Mesenchymal stem cell (in vitro differentiated cells and primary cell): ENCODE measurements at regions not wholly inside any gene's neighbourhood (a gene's known extent, or its start where the extent isn't known, plus 50 kb on each side); places are given as distances from the start of the nearest gene placed in this dataset.

Experiments
- DNase-seq: peaks from one replicate; pipeline ENCODE4 v3.0.0-alpha.2; 2013
- H2AFZ ChIP-seq: one replicate; pipeline ENCODE4 v1.6.1; 2013; ENCODE audit warnings: low read depth, mild to moderate bottlenecking, control low read depth, inconsistent platforms, low read length, moderate library complexity
- H2AK5ac ChIP-seq: 2 replicates; pipeline ENCODE4 v1.6.1; 2013; ENCODE audit warnings: low read length, moderate library complexity, mild to moderate bottlenecking, inconsistent platforms; ENCODE audit not compliant: severe bottlenecking
- H2BK120ac ChIP-seq: one replicate; pipeline ENCODE4 v1.6.1; 2013; ENCODE audit warnings: low read depth, mild to moderate bottlenecking, inconsistent platforms, low read length, moderate library complexity
- H2BK12ac ChIP-seq, 2 experiments: one replicate each; pipeline ENCODE4 v1.6.1; 2013; ENCODE audit warnings: inconsistent platforms in 2 of 2, low read length in 2 of 2, mild to moderate bottlenecking in 2 of 2, moderate library complexity in 2 of 2, control low read depth in 1 of 2
- H2BK15ac ChIP-seq: one replicate; pipeline ENCODE4 v1.6.1; 2013; ENCODE audit warnings: mild to moderate bottlenecking, low read depth, inconsistent platforms; ENCODE audit not compliant: poor library complexity, severe bottlenecking
- H2BK5ac ChIP-seq: 2 replicates; pipeline ENCODE4 v1.6.1; 2013; ENCODE audit warnings: low read depth, mild to moderate bottlenecking, low read length, control low read depth, inconsistent platforms; ENCODE audit not compliant: poor library complexity, severe bottlenecking
- H3K14ac ChIP-seq, 2 experiments: one replicate each; pipeline ENCODE4 v1.6.1; 2013; ENCODE audit warnings: inconsistent platforms in 2 of 2, low read length in 2 of 2, control low read depth in 1 of 2, mild to moderate bottlenecking in 1 of 2, moderate library complexity in 1 of 2
- H3K18ac ChIP-seq, 2 experiments: one replicate each; pipeline ENCODE4 v1.6.1; 2013; ENCODE audit warnings: inconsistent platforms in 2 of 2, low read length in 2 of 2, control low read depth in 1 of 2, low read depth in 1 of 2, mild to moderate bottlenecking in 1 of 2
- H3K23ac ChIP-seq, 2 experiments: one replicate each; pipeline ENCODE4 v1.6.1; 2013; ENCODE audit warnings: inconsistent platforms in 2 of 2, low read length in 2 of 2, mild to moderate bottlenecking in 2 of 2, moderate library complexity in 2 of 2, control low read depth in 1 of 2
- H3K27ac ChIP-seq: 2 replicates; pipeline ENCODE4 v1.5.1; 2013; ENCODE audit warnings: mild to moderate bottlenecking, moderate library complexity, low read length, control low read depth, inconsistent platforms; ENCODE audit not compliant: poor library complexity, severe bottlenecking
- H3K27me3 ChIP-seq, 2 experiments: 2 replicates each; pipeline versions ENCODE4 v1.6.1 to v1.7.0; 2013; ENCODE audit warnings: low read length in 2 of 2, mild to moderate bottlenecking in 2 of 2, moderate library complexity in 2 of 2, control low read depth in 1 of 2, inconsistent platforms in 1 of 2; ENCODE audit not compliant: control insufficient read depth in 1 of 2, insufficient read depth in 1 of 2
- H3K36me3 ChIP-seq, 2 experiments: 2 replicates each; pipeline versions ENCODE4 v1.6.1 to v1.7.0; 2013; ENCODE audit warnings: low read length in 2 of 2, control low read depth in 1 of 2, inconsistent platforms in 1 of 2, low read depth in 1 of 2, mild to moderate bottlenecking in 1 of 2; ENCODE audit not compliant: insufficient read depth in 2 of 2, control insufficient read depth in 1 of 2
- H3K4ac ChIP-seq, 2 experiments: one replicate each; pipeline ENCODE4 v1.6.1; 2013; ENCODE audit warnings: inconsistent platforms in 2 of 2, low read length in 2 of 2, mild to moderate bottlenecking in 2 of 2, moderate library complexity in 2 of 2, control low read depth in 1 of 2, low read depth in 1 of 2
- H3K4me1 ChIP-seq: 2 replicates; pipeline ENCODE4 v1.6.1; 2013; ENCODE audit warnings: low read depth, low read length, control low read depth; ENCODE audit not compliant: control insufficient read depth, insufficient read depth
- H3K4me2 ChIP-seq: 2 replicates; pipeline ENCODE4 v1.6.1; 2013; ENCODE audit warnings: low read length, mild to moderate bottlenecking, inconsistent platforms; ENCODE audit not compliant: poor library complexity, severe bottlenecking
- H3K4me3 ChIP-seq, 2 experiments: 2 replicates each; pipeline versions ENCODE4 v1.5.1 to v1.7.0; 2013; ENCODE audit warnings: low read length in 2 of 2, mild to moderate bottlenecking in 2 of 2, control low read depth in 1 of 2, low read depth in 1 of 2; ENCODE audit not compliant: insufficient read depth in 1 of 2
- H3K79me1 ChIP-seq: replicated peaks from 2 replicates; pipeline ENCODE4 v1.6.1; 2013; ENCODE audit warnings: mild to moderate bottlenecking, control low read depth, low read length, inconsistent platforms; ENCODE audit not compliant: poor library complexity, severe bottlenecking
- H3K9ac ChIP-seq: 2 replicates; pipeline ENCODE4 v1.7.0; 2013; ENCODE audit warnings: mild to moderate bottlenecking, low read length, moderate library complexity
- H3K9me3 ChIP-seq: 2 replicates; pipeline ENCODE4 v1.7.0; 2013; ENCODE audit warnings: mild to moderate bottlenecking, low read length; ENCODE audit not compliant: control insufficient read depth
- H4K8ac ChIP-seq: one replicate; pipeline ENCODE4 v1.6.1; 2013; ENCODE audit warnings: inconsistent platforms, mild to moderate bottlenecking, low read length, moderate library complexity
- H4K91ac ChIP-seq: one replicate; pipeline ENCODE4 v1.6.1; 2013; ENCODE audit warnings: mild to moderate bottlenecking, low read length, inconsistent platforms
- WGBS: methylation state at CpG from one replicate; pipeline ENCODE4 v1.1.7; 2013; ENCODE audit warnings: mixed read lengths; 5-methylcytosine and 5-hydroxymethylcytosine counted together

- Histone ChIP-seq H2BK120ac (no peak overlapping the region), H3K79me1 (no peaks in the 10 kb centered on the region), H3K14ac (no peak overlapping the region), H2BK12ac (no peak overlapping the region), H3K27me3 (peaks cover 5 to 79% of the 10 kb centered on the region in 2 experiments), H3K9ac (no peak overlapping the region), H3K18ac (no peak overlapping the region), H4K91ac (no peak overlapping the region), H4K8ac (no peak overlapping the region), H2AFZ (no peak overlapping the region), H2BK5ac (no peak overlapping the region), H2AK5ac (no peak overlapping the region), H3K4me3 (no peak overlapping the region), H3K23ac (no peak overlapping the region), H3K36me3 (no peaks in the 10 kb centered on the region), H3K4me1 (peaks cover 1% of the 10 kb centered on the region), H2BK15ac (no peak overlapping the region), H3K27ac (no peak overlapping the region), H3K9me3 (no peaks in the 10 kb centered on the region), H3K4me2 (no peak overlapping the region), H3K4ac (no peak overlapping the region)
- DNase-seq: no peak
- 90% methylated on average over 7 of the region's 8 CpGs for whole genome bisulfite sequencing
These were observed 109.0 kb downstream of the TRIM29 start for GRCh38 chr11:120028897-120029258.

GRCh38 chr11:120028181-120028896 is 109.6 kb downstream of the TRIM29 start:
- H2BK12ac ChIP-seq: no peak overlapping the region
- peaks cover 1% of the 10 kb centered on the region for H3K4me1 ChIP-seq
- H2AFZ ChIP-seq: no peak overlapping the region
- H3K79me1 ChIP-seq: no peaks in the 10 kb centered on the region
- no peak overlapping the region for H3K14ac ChIP-seq
- H3K9me3 ChIP-seq: no peaks in the 10 kb centered on the region
- WGBS: 91% methylated on average over 10 of the region's 10 CpGs
- no peak overlapping the region for H3K4me2 ChIP-seq
- H3K9ac ChIP-seq: no peak overlapping the region
- no peak overlapping the region for H4K8ac ChIP-seq
- H3K18ac ChIP-seq: no peak overlapping the region
- no peak overlapping the region for H3K23ac ChIP-seq
- H3K4ac ChIP-seq: no peak overlapping the region
- no peak overlapping the region for H2AK5ac ChIP-seq
- no peaks in the 10 kb centered on the region for H3K36me3 ChIP-seq
- H4K91ac ChIP-seq: no peak overlapping the region
- H3K27me3 ChIP-seq: peaks cover 5 to 77% of the 10 kb centered on the region in 2 experiments
- H3K4me3 ChIP-seq: no peak overlapping the region
- no peak for DNase-seq
- H2BK15ac ChIP-seq: no peak overlapping the region
- no peak overlapping the region for H3K27ac ChIP-seq
- H2BK5ac ChIP-seq: no peak overlapping the region
- no peak overlapping the region for H2BK120ac ChIP-seq

- H2AK5ac ChIP-seq: no peak overlapping the region
- no peaks in the 10 kb centered on the region for H3K9me3 ChIP-seq
- peaks cover 1% of the 10 kb centered on the region for H3K4me1 ChIP-seq
- H3K27me3 ChIP-seq: peaks cover 5 to 78% of the 10 kb centered on the region in 2 experiments
- no peak overlapping the region for H3K23ac ChIP-seq
- H2BK12ac ChIP-seq: no peak overlapping the region
- H3K4me3 ChIP-seq: no peak overlapping the region
- 79% methylated on average over 11 of the region's 11 CpGs for WGBS
- no peak overlapping the region for H3K4me2 ChIP-seq
- no peak overlapping the region for H4K91ac ChIP-seq
- H2BK120ac ChIP-seq: no peak overlapping the region
- no peak overlapping the region for H3K18ac ChIP-seq
- H3K9ac ChIP-seq: no peak overlapping the region
- no peak for DNase-seq
- H2BK15ac ChIP-seq: no peak overlapping the region
- H3K79me1 ChIP-seq: no peaks in the 10 kb centered on the region
- no peak overlapping the region for H3K4ac ChIP-seq
- H3K36me3 ChIP-seq: no peaks in the 10 kb centered on the region
- no peak overlapping the region for H2AFZ ChIP-seq
- H4K8ac ChIP-seq: no peak overlapping the region
- H3K27ac ChIP-seq: no peak overlapping the region
- no peak overlapping the region for H2BK5ac ChIP-seq
- no peak overlapping the region for H3K14ac ChIP-seq
These were observed 110.2 kb downstream of the TRIM29 start for GRCh38 chr11:120027546-120028180.

- no peak overlapping the region for H2AFZ ChIP-seq
- H3K27ac ChIP-seq: no peak overlapping the region
- no peak overlapping the region for H3K9ac ChIP-seq
- no peak overlapping the region for H3K18ac ChIP-seq
- no peak for DNase-seq
- H3K79me1 ChIP-seq: no peaks in the 10 kb centered on the region
- 96% methylated on average over 48 of the region's 56 CpGs for WGBS
- no peak overlapping the region for H3K14ac ChIP-seq
- no peak overlapping the region for H4K8ac ChIP-seq
- no peak overlapping the region for H2BK120ac ChIP-seq
- no peaks in the 10 kb centered on the region for H3K36me3 ChIP-seq
- H3K23ac ChIP-seq: no peak overlapping the region
- H3K4me1 ChIP-seq: peaks cover 1% of the 10 kb centered on the region
- no peak overlapping the region for H3K4me2 ChIP-seq
- no peak overlapping the region for H2BK12ac ChIP-seq
- no peak overlapping the region for H3K4me3 ChIP-seq
- H2BK15ac ChIP-seq: no peak overlapping the region
- no peak overlapping the region for H2BK5ac ChIP-seq
- H4K91ac ChIP-seq: no peak overlapping the region
- no peak overlapping the region for H3K4ac ChIP-seq
- H3K27me3 ChIP-seq: peaks cover 8 to 79% of the 10 kb centered on the region in 2 experiments
- no peaks in the 10 kb centered on the region for H3K9me3 ChIP-seq
- H2AK5ac ChIP-seq: no peak overlapping the region
These were observed 112.1 kb downstream of the TRIM29 start for GRCh38 chr11:120025606-120026335.
